NCI-H2107 treated with DMSO at 0.1 percent for 48 hours (cell line): ENCODE measurements at regions not wholly inside any gene's neighbourhood (a gene's known extent, or its start where the extent isn't known, plus 50 kb on each side); places are given as distances from the start of the nearest gene placed in this dataset.

ENCODE experiments used
- DNase-seq: peaks from one replicate; lab custom pipeline; 2025; ENCODE audit not compliant: unreplicated experiment; lab: John Stamatoyannopoulos, UW

GRCh38 chr1:18055156-18055555 is 52.4 kb upstream of the IGSF21 start:
- no peak for DNase-seq

DNA sequence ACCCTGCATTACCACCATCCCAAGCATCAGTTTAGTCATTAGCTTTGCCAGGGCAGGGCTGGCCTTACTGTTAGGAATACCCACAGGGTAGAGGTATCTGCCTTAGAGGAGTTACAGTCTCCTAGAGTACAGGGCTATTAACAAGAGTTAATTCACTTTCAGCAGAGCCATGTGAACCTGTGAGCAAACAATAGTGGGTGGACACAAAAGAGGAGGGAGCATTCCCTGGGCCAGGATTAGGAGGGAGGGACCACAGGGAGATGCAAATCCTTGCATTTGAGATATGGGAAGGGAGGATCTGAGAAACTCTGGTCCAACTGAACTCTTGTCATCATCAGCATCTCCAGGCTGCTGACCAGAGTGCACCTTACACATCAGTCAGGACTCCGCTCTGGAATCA is 51.1 kb upstream of the IGSF21 start:
- no peak for DNase-seq

- no peak for DNase-seq
Observed at GRCh38 chr1:18057623-18058022, 50.0 kb upstream of the IGSF21 start.
